OCI-LY1 (cell line): ENCODE measurements at regions not wholly inside any gene's neighbourhood (a gene's known extent, or its start where the extent isn't known, plus 50 kb on each side); places are given as distances from the start of the nearest gene placed in this dataset.

Experiments used
- EZH2 ChIP-seq: fragments of 200-600 bp; sonication (generic), shearing (Covaris generic); IDR thresholded peaks from 2 replicates; pipeline ENCODE4 v1.8.0; 2017; ENCODE audit warnings: borderline replicate concordance, mixed run types, mild to moderate bottlenecking, antibody characterized with exemption, low read length, moderate library complexity, mixed read lengths
- TF ChIP-seq, protein P1 (sequence below): fragments of 200-600 bp; sonication (generic), shearing (Covaris generic); IDR thresholded peaks from 2 replicates; pipeline ENCODE4 v1.5.1; 2017; ENCODE audit warnings: mild to moderate bottlenecking, antibody characterized with exemption, low read length, moderate library complexity, mixed read lengths

DNA sequence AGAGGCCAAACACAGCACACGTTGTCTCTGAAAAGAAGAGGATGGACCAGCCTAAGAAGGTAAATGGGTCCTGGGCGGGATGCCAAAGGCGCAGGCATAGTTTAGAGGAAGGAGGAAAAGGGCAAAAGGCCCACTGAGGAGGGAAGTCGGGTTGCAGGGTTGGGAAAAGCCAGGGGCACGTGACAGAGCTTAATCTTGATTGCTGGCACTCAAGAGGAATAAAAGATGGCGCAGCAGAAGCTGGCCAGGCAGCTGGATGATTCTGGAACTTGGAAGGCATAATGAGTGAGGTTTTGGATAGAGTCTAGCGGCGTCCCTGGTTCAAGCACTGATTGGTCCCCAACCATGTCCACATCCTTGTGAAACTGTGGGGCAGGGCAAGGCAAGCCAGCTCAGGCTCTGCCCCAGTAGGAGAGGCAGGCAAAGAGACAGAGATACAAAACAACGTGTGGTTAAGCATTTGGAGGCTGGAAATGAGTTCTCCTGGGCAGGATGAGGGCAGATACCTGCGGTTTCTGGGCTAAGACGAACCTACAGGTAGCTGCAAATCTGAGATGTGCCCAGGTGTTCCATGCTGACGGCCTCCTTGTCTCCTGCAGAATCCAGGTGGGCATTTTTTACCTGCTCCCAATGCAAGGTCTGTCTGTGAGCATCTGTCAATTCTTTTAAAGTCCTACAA, 52.7 kb upstream of the CIBAR2 start:
- TF ChIP-seq EZH2, result no peak
- TF ChIP-seq, protein P1, sequence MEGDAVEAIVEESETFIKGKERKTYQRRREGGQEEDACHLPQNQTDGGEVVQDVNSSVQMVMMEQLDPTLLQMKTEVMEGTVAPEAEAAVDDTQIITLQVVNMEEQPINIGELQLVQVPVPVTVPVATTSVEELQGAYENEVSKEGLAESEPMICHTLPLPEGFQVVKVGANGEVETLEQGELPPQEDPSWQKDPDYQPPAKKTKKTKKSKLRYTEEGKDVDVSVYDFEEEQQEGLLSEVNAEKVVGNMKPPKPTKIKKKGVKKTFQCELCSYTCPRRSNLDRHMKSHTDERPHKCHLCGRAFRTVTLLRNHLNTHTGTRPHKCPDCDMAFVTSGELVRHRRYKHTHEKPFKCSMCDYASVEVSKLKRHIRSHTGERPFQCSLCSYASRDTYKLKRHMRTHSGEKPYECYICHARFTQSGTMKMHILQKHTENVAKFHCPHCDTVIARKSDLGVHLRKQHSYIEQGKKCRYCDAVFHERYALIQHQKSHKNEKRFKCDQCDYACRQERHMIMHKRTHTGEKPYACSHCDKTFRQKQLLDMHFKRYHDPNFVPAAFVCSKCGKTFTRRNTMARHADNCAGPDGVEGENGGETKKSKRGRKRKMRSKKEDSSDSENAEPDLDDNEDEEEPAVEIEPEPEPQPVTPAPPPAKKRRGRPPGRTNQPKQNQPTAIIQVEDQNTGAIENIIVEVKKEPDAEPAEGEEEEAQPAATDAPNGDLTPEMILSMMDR, result no peak
